GM23338 (cell line): ENCODE measurements at regions not wholly inside any gene's neighbourhood (a gene's known extent, or its start where the extent isn't known, plus 50 kb on each side); places are given as distances from the start of the nearest gene placed in this dataset.

Source experiments
- ATAC-seq: fragments of 200-7000 bp; cut with Tn5 transposase; 3 replicates; pipeline ENCODE4 v1.9.1; 2020
- DNase-seq: peaks from one replicate; pipeline ENCODE4 v3.0.0-alpha.2; 2015; ENCODE audit warnings: low spot score
- H2AFZ ChIP-seq: fragments of 200-600 bp; sonication (generic); 2 replicates; pipeline ENCODE4 v1.8.0; 2016; ENCODE audit warnings: antibody characterized with exemption, mild to moderate bottlenecking, moderate library complexity
- H3F3A ChIP-seq: fragments of 200-600 bp; sonication (generic); replicated peaks from 2 replicates; pipeline ENCODE4 v1.8.0; 2017; ENCODE audit warnings: antibody characterized with exemption, mixed run types, low read depth
- H3K27ac ChIP-seq: fragments of 200-600 bp; sonication (generic); 2 replicates; pipeline ENCODE4 v1.6.1; 2016; ENCODE audit warnings: low read depth
- H3K27me3 ChIP-seq: fragments of 200-600 bp; sonication (generic); 2 replicates; pipeline ENCODE4 v1.8.0; 2016; ENCODE audit warnings: mild to moderate bottlenecking, mixed run types, moderate library complexity; ENCODE audit not compliant: insufficient read depth
- H3K36me3 ChIP-seq: fragments of 200-600 bp; sonication (generic); 2 replicates; pipeline ENCODE4 v1.8.0; 2016; ENCODE audit warnings: mild to moderate bottlenecking; ENCODE audit not compliant: insufficient read depth
- H3K4me1 ChIP-seq: fragments of 200-600 bp; sonication (generic); 2 replicates; pipeline ENCODE4 v1.8.0; 2016; ENCODE audit warnings: mild to moderate bottlenecking, moderate library complexity; ENCODE audit not compliant: insufficient read depth
- H3K4me2 ChIP-seq: fragments of 200-600 bp; sonication (generic); 2 replicates; pipeline ENCODE4 v1.7.1; 2017; ENCODE audit warnings: mixed run types
- H3K4me3 ChIP-seq: fragments of 200-600 bp; sonication (generic); 2 replicates; pipeline ENCODE4 v1.6.1; 2016; ENCODE audit warnings: mixed run types
- H3K79me2 ChIP-seq: fragments of 200-600 bp; sonication (generic); replicated peaks from 2 replicates; pipeline ENCODE4 v1.8.0; 2017; ENCODE audit warnings: mild to moderate bottlenecking; ENCODE audit not compliant: insufficient read depth
- H3K9me2 ChIP-seq: fragments of 200-600 bp; sonication (generic); 2 replicates; pipeline ENCODE4 v1.8.0; 2017; ENCODE audit not compliant: insufficient read depth
- H4K20me1 ChIP-seq: fragments of 200-600 bp; sonication (generic); replicated peaks from 2 replicates; pipeline ENCODE4 v1.8.0; 2017; ENCODE audit warnings: mild to moderate bottlenecking; ENCODE audit not compliant: insufficient read depth
- H3K27ac Mint-ChIP-seq: 2 replicates; pipeline ENCODE4 v1.8.0; 2020; ENCODE audit warnings: inconsistent platforms, mild to moderate bottlenecking, moderate library complexity, mixed read lengths
- H3K27me3 Mint-ChIP-seq: 3 replicates; pipeline ENCODE4 v1.8.0; 2022; ENCODE audit warnings: low read depth, mild to moderate bottlenecking, moderate library complexity, mixed read lengths, inconsistent platforms; ENCODE audit not compliant: insufficient read depth, poor library complexity
- H3K36me3 Mint-ChIP-seq: 3 replicates; pipeline ENCODE4 v1.8.0; 2021; ENCODE audit warnings: low read depth, mild to moderate bottlenecking, inconsistent platforms, moderate library complexity, mixed read lengths
- H3K4me1 Mint-ChIP-seq: 3 replicates; pipeline ENCODE4 v1.8.0; 2020; ENCODE audit warnings: mild to moderate bottlenecking, inconsistent platforms, mixed read lengths
- H3K4me3 Mint-ChIP-seq: 3 replicates; pipeline ENCODE4 v1.8.0; 2021; ENCODE audit warnings: moderate library complexity, mild to moderate bottlenecking, inconsistent platforms, mixed read lengths
- H3K9me3 Mint-ChIP-seq: 3 replicates; pipeline ENCODE4 v1.8.0; 2020; ENCODE audit warnings: moderate library complexity, mild to moderate bottlenecking, inconsistent platforms, mixed read lengths
- JUNB ChIP-seq: IDR thresholded peaks from one replicate; pipeline ENCODE4 v1.6.1; 2016; ENCODE audit warnings: antibody characterized with exemption; ENCODE audit not compliant: unreplicated experiment
- POLR2AphosphoS5 ChIP-seq: IDR thresholded peaks from 2 replicates; pipeline ENCODE4 v1.6.1; 2016; ENCODE audit warnings: antibody characterized with exemption, low read depth
- REST ChIP-seq: IDR thresholded peaks from one replicate; pipeline ENCODE4 v1.6.1; 2018; ENCODE audit warnings: antibody characterized with exemption; ENCODE audit not compliant: unreplicated experiment
- ZNF114 ChIP-seq: fragments of 250-450 bp; sonication (Bioruptor Pico); IDR thresholded peaks from 2 replicates; pipeline ENCODE4 v1.5.0; 2020; ENCODE audit warnings: mild to moderate bottlenecking, moderate library complexity
- ZNF331 ChIP-seq: fragments of 250-450 bp; sonication (Bioruptor Pico); IDR thresholded peaks from 2 replicates; pipeline ENCODE4 v1.5.0; 2020; ENCODE audit warnings: low read depth, mild to moderate bottlenecking, moderate library complexity
- TF ChIP-seq, protein P1 (sequence below): fragments of 250-450 bp; sonication (Bioruptor Pico); IDR thresholded peaks from 2 replicates; pipeline ENCODE4 v1.5.0; 2020; ENCODE audit warnings: mild to moderate bottlenecking, moderate library complexity
- TF ChIP-seq, protein P2 (sequence below): IDR thresholded peaks from 2 replicates; pipeline ENCODE4 v1.6.1; 2016; ENCODE audit warnings: antibody characterized with exemption

GRCh38 chr3:78506061-78506460 lies 1261.7 kb downstream of the ROBO1 start:
- no peak overlapping the region for H3K4me2 ChIP-seq
- no peaks in the 10 kb centered on the region for H3F3A ChIP-seq
- H3K4me1 ChIP-seq, result peaks cover 10% of the 10 kb centered on the region
- TF ChIP-seq ZNF331 (CRISPR knock-in tag) (no peak), JUNB (no peak), REST (no peak), POLR2AphosphoS5 (no peak), ZNF114 (CRISPR knock-in tag) (no peak)
- TF ChIP-seq, protein P1, sequence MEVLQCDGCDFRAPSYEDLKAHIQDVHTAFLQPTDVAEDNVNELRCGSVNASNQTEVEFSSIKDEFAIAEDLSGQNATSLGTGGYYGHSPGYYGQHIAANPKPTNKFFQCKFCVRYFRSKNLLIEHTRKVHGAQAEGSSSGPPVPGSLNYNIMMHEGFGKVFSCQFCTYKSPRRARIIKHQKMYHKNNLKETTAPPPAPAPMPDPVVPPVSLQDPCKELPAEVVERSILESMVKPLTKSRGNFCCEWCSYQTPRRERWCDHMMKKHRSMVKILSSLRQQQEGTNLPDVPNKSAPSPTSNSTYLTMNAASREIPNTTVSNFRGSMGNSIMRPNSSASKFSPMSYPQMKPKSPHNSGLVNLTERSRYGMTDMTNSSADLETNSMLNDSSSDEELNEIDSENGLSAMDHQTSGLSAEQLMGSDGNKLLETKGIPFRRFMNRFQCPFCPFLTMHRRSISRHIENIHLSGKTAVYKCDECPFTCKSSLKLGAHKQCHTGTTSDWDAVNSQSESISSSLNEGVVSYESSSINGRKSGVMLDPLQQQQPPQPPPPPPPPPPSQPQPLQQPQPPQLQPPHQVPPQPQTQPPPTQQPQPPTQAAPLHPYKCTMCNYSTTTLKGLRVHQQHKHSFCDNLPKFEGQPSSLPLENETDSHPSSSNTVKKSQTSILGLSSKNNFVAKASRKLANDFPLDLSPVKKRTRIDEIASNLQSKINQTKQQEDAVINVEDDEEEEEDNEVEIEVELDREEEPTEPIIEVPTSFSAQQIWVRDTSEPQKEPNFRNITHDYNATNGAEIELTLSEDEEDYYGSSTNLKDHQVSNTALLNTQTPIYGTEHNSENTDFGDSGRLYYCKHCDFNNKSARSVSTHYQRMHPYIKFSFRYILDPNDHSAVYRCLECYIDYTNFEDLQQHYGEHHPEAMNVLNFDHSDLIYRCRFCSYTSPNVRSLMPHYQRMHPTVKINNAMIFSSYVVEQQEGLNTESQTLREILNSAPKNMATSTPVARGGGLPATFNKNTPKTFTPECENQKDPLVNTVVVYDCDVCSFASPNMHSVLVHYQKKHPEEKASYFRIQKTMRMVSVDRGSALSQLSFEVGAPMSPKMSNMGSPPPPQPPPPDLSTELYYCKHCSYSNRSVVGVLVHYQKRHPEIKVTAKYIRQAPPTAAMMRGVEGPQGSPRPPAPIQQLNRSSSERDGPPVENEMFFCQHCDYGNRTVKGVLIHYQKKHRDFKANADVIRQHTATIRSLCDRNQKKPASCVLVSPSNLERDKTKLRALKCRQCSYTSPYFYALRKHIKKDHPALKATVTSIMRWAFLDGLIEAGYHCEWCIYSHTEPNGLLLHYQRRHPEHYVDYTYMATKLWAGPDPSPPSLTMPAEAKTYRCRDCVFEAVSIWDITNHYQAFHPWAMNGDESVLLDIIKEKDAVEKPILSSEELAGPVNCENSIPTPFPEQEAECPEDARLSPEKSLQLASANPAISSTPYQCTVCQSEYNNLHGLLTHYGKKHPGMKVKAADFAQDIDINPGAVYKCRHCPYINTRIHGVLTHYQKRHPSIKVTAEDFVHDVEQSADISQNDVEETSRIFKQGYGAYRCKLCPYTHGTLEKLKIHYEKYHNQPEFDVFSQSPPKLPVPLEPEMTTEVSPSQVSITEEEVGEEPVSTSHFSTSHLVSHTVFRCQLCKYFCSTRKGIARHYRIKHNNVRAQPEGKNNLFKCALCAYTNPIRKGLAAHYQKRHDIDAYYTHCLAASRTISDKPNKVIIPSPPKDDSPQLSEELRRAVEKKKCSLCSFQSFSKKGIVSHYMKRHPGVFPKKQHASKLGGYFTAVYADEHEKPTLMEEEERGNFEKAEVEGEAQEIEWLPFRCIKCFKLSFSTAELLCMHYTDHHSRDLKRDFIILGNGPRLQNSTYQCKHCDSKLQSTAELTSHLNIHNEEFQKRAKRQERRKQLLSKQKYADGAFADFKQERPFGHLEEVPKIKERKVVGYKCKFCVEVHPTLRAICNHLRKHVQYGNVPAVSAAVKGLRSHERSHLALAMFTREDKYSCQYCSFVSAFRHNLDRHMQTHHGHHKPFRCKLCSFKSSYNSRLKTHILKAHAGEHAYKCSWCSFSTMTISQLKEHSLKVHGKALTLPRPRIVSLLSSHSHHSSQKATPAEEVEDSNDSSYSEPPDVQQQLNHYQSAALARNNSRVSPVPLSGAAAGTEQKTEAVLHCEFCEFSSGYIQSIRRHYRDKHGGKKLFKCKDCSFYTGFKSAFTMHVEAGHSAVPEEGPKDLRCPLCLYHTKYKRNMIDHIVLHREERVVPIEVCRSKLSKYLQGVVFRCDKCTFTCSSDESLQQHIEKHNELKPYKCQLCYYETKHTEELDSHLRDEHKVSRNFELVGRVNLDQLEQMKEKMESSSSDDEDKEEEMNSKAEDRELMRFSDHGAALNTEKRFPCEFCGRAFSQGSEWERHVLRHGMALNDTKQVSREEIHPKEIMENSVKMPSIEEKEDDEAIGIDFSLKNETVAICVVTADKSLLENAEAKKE (CRISPR knock-in tag), result no peak
- TF ChIP-seq, protein P2, sequence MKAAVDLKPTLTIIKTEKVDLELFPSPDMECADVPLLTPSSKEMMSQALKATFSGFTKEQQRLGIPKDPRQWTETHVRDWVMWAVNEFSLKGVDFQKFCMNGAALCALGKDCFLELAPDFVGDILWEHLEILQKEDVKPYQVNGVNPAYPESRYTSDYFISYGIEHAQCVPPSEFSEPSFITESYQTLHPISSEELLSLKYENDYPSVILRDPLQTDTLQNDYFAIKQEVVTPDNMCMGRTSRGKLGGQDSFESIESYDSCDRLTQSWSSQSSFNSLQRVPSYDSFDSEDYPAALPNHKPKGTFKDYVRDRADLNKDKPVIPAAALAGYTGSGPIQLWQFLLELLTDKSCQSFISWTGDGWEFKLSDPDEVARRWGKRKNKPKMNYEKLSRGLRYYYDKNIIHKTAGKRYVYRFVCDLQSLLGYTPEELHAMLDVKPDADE, result no peak
- no peaks in the 10 kb centered on the region for H4K20me1 ChIP-seq
- Mint-ChIP-seq H3K27me3 (peaks cover 2% of the 10 kb centered on the region), H3K4me1 (peaks cover 11% of the 10 kb centered on the region), H3K9me3 (peaks cover 1% of the 10 kb centered on the region; the same call in 1 of the 3 replicates), H3K27ac (no peak overlapping the region), H3K36me3 (peaks cover 1% of the 10 kb centered on the region; the same call in 2 of the 3 replicates), H3K4me3 (no peak overlapping the region)
- no peak overlapping the region for H2AFZ ChIP-seq
- no peak overlapping the region for H3K4me3 ChIP-seq
- no peaks in the 10 kb centered on the region for H3K36me3 ChIP-seq
- peaks cover 4% of the 10 kb centered on the region; the same call in 1 of the 2 replicates for H3K9me2 ChIP-seq
- no peaks in the 10 kb centered on the region for H3K79me2 ChIP-seq
- DNase-seq (no peak), ATAC-seq (no peak)
- no peak overlapping the region for H3K27ac ChIP-seq
- no peaks in the 10 kb centered on the region for H3K27me3 ChIP-seq
